Mucosa of rectum (tissue), 2 donors: ENCODE measurements at regions not wholly inside any gene's neighbourhood (a gene's known extent, or its start where the extent isn't known, plus 50 kb on each side); places are given as distances from the start of the nearest gene placed in this dataset.
A peak's percentile ranks its signal among the peaks of the same experiment; 100 is the strongest.
"Not testable (repeated sequence)": the region's sequence is repeated elsewhere in the genome, so short reads cannot be mapped to it uniquely, and the experiment has no call there.

ENCODE experiments used
- H3K27ac ChIP-seq, 2 donors: one replicate each; pipeline ENCODE4 v1.7.0; 2013; ENCODE audit warnings: inconsistent platforms in 2 of 2, low read depth in 2 of 2, low read length in 2 of 2
- H3K27me3 ChIP-seq, 2 donors: one replicate each; pipeline ENCODE4 v1.7.0; 2013; ENCODE audit warnings: low read length in 2 of 2; ENCODE audit not compliant: control insufficient read depth in 2 of 2, insufficient read depth in 2 of 2
- H3K36me3 ChIP-seq, 2 donors: one replicate each; pipeline ENCODE4 v1.7.0; 2013; ENCODE audit warnings: low read length in 2 of 2; ENCODE audit not compliant: control insufficient read depth in 2 of 2, insufficient read depth in 2 of 2
- H3K4me1 ChIP-seq, 2 donors: one replicate each; pipeline ENCODE4 v1.7.0; 2013; ENCODE audit warnings: low read length in 2 of 2, mild to moderate bottlenecking in 1 of 2; ENCODE audit not compliant: control insufficient read depth in 2 of 2, insufficient read depth in 2 of 2
- H3K4me3 ChIP-seq, 2 donors: one replicate each; pipeline ENCODE4 v1.7.0; 2013; ENCODE audit warnings: low read length in 2 of 2
- H3K9ac ChIP-seq, 2 donors: one replicate each; pipeline ENCODE4 v1.7.0; 2013; ENCODE audit warnings: low read length in 2 of 2, low read depth in 1 of 2, mild to moderate bottlenecking in 1 of 2
- H3K9me3 ChIP-seq, 2 donors: one replicate each; pipeline ENCODE4 v1.7.0; 2013; ENCODE audit warnings: low read length in 2 of 2; ENCODE audit not compliant: control insufficient read depth in 2 of 2
- donor health status: healthy.
- donor health status: Normal muscosa, but diverticular disease.

DNA sequence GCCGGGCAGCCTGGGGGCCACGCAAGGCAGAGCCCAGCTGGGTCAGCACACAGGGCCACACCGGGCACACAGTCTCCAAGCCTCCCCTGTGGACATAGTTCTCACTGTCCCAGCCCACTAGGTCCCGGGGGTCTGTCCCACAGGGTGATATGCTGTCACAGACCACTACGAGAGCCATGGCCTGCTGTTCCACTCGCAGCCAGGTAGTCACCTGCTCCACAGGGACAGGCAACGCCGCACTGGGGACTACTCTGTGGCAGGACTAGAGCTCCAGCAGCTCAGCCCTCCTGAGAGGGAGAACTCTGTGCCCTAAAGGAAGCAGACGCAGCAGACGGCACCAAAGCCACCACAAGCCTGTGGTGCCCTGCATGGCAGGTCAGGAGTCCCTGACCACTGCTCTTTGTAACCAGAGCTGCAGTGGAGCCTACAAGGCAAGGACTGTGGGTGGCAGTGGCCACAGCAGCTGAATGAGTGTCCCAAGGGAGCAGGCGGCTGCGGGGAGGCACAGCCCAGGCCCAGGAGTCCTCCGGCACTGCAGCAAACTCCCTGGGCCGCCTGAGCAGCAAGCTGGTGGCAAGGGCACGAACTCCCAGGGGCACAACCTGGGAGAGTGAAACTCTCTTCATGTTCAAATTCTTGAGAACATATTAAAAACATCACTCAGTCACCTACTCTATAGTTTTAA is 171.2 kb upstream of the GRK3 start:
- Histone ChIP-seq H3K36me3 (no peaks in the 10 kb centered on the region), H3K4me1 (peaks cover 2 to 15% of the 10 kb centered on the region in 2 donors), H3K4me3 (no peak overlapping the region), H3K9ac (no peak overlapping the region), H3K27ac (no peak overlapping the region), H3K9me3 (no peaks in the 10 kb centered on the region), H3K27me3 (no peaks in the 10 kb centered on the region)

DNA sequence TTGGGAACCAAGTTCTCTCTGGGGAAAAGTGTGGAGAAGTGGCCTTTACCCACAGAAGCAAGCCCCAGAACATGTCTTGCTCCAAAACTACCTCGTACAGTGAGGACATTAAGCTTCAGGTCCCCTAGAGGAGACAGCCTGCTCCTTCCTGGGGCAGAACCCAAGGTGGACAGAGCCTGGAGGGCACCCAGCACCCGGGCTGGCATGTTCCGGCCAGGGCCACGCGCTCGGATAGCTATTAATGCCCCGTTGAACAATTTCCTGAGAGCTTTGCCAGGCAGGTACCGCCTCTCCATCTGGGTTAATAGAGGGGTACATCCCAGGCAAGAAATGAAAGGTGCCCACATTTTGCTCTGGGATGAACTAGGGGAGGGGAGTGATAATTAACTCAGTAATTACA is 169.0 kb upstream of the GRK3 start:
- H3K27me3 ChIP-seq = no peaks in the 10 kb centered on the region
- no peak overlapping the region for H3K4me3 ChIP-seq
- no peaks in the 10 kb centered on the region for H3K9me3 ChIP-seq
- no peak overlapping the region for H3K27ac ChIP-seq
- peaks cover 3 to 11% of the 10 kb centered on the region in 2 donors for H3K4me1 ChIP-seq
- H3K36me3 ChIP-seq = no peaks in the 10 kb centered on the region
- no peak overlapping the region for H3K9ac ChIP-seq

GRCh38 chr22:25395915-25396314 is 168.6 kb upstream of the GRK3 start:
- H3K27me3 ChIP-seq = no peaks in the 10 kb centered on the region
- H3K27ac ChIP-seq = no peak overlapping the region
- H3K9ac ChIP-seq = no peak overlapping the region
- H3K4me3 ChIP-seq = no peak overlapping the region
- H3K36me3 ChIP-seq = no peaks in the 10 kb centered on the region
- H3K4me1 ChIP-seq = peaks cover 6 to 15% of the 10 kb centered on the region in 2 donors
- H3K9me3 ChIP-seq = no peaks in the 10 kb centered on the region

- Histone ChIP-seq H3K36me3 (no peaks in the 10 kb centered on the region), H3K9ac (no peak overlapping the region), H3K27me3 (no peaks in the 10 kb centered on the region), H3K27ac (no peak overlapping the region), H3K9me3 (no peaks in the 10 kb centered on the region), H3K4me1 (peaks cover 8 to 20% of the 10 kb centered on the region in 2 donors), H3K4me3 (no peak overlapping the region)
Observed at GRCh38 chr22:25396615-25397200, 167.8 kb upstream of the GRK3 start.

DNA sequence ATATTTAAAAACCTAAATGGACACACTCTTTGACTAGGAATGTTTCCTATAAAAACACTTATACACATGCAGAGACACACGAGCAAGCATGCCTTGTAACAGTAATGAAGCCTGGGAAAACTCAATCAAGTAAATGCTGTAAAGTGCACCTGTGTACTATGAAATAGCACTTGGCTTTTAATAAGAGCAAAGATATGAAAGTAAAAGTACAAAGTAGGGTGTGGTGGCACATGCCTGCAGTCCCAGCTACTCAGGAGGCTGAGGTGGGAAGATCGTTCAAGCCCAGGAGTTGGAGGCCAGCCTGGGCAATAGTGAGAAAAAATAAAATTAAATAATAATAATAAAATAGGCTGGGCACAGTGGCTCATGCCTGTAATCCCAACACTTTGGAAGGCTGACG is 166.9 kb upstream of the GRK3 start:
- Histone ChIP-seq H3K4me3 (no peak overlapping the region), H3K9ac (no peak overlapping the region), H3K4me1 (peaks cover 14 to 25% of the 10 kb centered on the region in 2 donors), H3K36me3 (no peaks in the 10 kb centered on the region), H3K9me3 (no peaks in the 10 kb centered on the region), H3K27me3 (no peaks in the 10 kb centered on the region), H3K27ac (peak overlapping the region in 1 of 2 donors; percentile 10)

GRCh38 chr22:25398591-25399062 is 165.8 kb upstream of the GRK3 start:
- H3K4me3 ChIP-seq, H3K9me3 ChIP-seq, H3K36me3 ChIP-seq, H3K27ac ChIP-seq, H3K9ac ChIP-seq, H3K27me3 ChIP-seq: not testable (repeated sequence)
- peaks cover 24 to 35% of the 10 kb centered on the region in 2 donors for H3K4me1 ChIP-seq

DNA sequence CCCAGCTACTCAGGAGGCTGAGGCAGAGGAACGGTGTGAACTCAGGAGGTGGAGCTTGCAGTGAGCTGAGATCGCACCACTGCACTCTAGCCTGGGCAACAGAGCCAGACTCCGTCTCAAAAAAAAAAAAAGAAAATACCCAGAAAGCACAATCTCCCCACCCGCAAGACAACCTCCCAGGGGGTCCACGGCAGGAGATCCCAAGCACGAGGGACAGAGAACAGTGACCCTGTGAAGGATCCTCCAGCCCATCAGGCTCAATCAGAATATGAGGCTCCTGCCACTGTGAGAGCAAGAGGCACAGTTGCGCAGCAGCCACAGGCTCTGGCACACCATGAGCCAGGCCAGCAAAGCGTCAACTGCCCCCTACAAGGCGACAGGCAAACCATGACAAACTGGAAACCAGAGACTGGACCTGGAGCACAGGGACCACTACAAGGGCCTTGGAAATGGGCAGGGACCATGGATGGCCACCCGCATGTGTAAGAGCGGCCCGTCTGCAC is 164.8 kb upstream of the GRK3 start:
- H3K4me1 ChIP-seq = peaks cover 30 to 43% of the 10 kb centered on the region in 2 donors
- H3K27me3 ChIP-seq = no peaks in the 10 kb centered on the region
- H3K9me3 ChIP-seq = no peaks in the 10 kb centered on the region
- H3K9ac ChIP-seq = no peak overlapping the region
- no peak overlapping the region for H3K4me3 ChIP-seq
- no peaks in the 10 kb centered on the region for H3K36me3 ChIP-seq
- no peak overlapping the region for H3K27ac ChIP-seq

GRCh38 chr22:25402160-25402500 is 162.3 kb upstream of the GRK3 start:
- Histone ChIP-seq H3K9ac (no peak overlapping the region), H3K27ac (peak overlapping the region in 1 of 2 donors; percentile 74), H3K4me1 (peaks cover 30 to 49% of the 10 kb centered on the region in 2 donors), H3K27me3 (no peaks in the 10 kb centered on the region), H3K36me3 (no peaks in the 10 kb centered on the region), H3K4me3 (no peak overlapping the region), H3K9me3 (no peaks in the 10 kb centered on the region)

DNA sequence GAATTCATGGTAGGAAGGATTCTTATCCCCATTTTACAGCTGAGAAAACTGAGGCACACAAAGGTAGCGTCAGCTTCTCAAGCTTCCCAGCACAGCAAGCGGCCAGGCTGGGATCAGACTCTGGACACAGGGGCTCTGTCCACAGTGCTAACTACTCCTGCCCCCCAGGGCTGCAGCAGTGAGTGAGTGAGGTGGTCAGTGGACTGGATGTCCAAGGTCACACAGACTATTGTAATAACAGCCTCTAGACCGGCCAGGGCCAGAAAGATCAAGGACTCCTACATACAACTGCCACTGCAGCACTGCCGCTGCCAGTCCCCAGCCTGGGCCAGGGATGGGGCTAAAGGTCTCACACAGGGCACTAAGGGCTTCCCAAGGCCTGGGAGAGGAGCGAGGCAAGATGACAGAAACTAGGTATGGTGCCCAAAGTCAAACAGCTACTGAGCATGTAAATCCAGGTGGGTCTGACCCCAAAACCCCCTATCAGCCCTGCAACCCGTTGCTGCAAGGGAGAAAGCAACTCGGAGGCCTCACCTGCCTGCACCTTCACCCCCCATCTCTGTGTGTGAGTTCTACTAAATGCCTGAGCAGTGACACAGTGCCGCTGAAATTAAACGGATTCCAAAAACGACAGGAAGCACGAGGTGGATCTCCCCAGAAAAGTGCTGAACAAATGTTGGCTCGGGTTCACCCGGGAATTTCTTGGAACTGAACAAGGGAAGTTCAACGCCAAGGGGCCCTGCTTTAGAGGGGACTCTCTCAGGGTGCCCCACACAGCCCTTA is 161.8 kb upstream of the GRK3 start:
- Histone ChIP-seq H3K36me3 (no peaks in the 10 kb centered on the region), H3K9ac (peak overlapping the region; percentile 72 to 80), H3K9me3 (no peaks in the 10 kb centered on the region), H3K27me3 (no peaks in the 10 kb centered on the region), H3K27ac (peak overlapping the region; percentile 74 to 77), H3K4me3 (peak overlapping the region in 1 of 2 donors; percentile 82), H3K4me1 (peaks cover 30 to 45% of the 10 kb centered on the region in 2 donors)

GRCh38 chr22:25403284-25403810 is 161.1 kb upstream of the GRK3 start:
- Histone ChIP-seq H3K36me3 (no peaks in the 10 kb centered on the region), H3K9me3 (no peaks in the 10 kb centered on the region), H3K9ac (peak overlapping the region; percentile 72 to 80), H3K27me3 (no peaks in the 10 kb centered on the region), H3K4me3 (peak overlapping the region; percentile 69 to 82), H3K4me1 (peaks cover 30 to 41% of the 10 kb centered on the region in 2 donors), H3K27ac (peak overlapping the region; percentile 74 to 77)
